ENCODE measurements at regions not wholly inside any gene's neighbourhood (a gene's known extent, or its start where the extent isn't known, plus 50 kb on each side); places are given as distances from the start of the nearest gene placed in this dataset.
"Not testable (repeated sequence)": the region's sequence is repeated elsewhere in the genome, so short reads cannot be mapped to it uniquely, and the experiment has no call there.

GRCh38 chr2:36163520-36164254 lies 191.9 kb upstream of the CRIM1 start:
- no peak for DNase-seq

GRCh38 chr2:36157093-36157492 lies 198.5 kb upstream of the CRIM1 start:
- not testable (repeated sequence) for DNase-seq

- no peak for DNase-seq
These were observed 207.7 kb upstream of the CRIM1 start for GRCh38 chr2:36147670-36148390.

- DNase-seq, result no peak
These were observed 208.8 kb upstream of the CRIM1 start for GRCh38 chr2:36146765-36147164.

- DNase-seq, result no peak
These were observed 215.2 kb upstream of the CRIM1 start for GRCh38 chr2:36140391-36140790.

GRCh38 chr2:36137612-36138011 lies 218.0 kb upstream of the CRIM1 start:
- no peak for DNase-seq

- no peak for DNase-seq
These were observed 221.3 kb upstream of the CRIM1 start for GRCh38 chr2:36134281-36134680.

GRCh38 chr2:36128359-36128758 lies 227.2 kb upstream of the CRIM1 start:
- no peak for DNase-seq

- DNase-seq, result no peak
These were observed 229.9 kb upstream of the CRIM1 start for GRCh38 chr2:36125702-36126101.

- no peak for DNase-seq
These were observed 231.6 kb upstream of the CRIM1 start for GRCh38 chr2:36123995-36124394.

GRCh38 chr2:36097022-36097421 lies 258.6 kb upstream of the CRIM1 start:
- DNase-seq, result no peak

GRCh38 chr2:36091844-36092741 lies 263.5 kb upstream of the CRIM1 start:
- not testable (repeated sequence) for DNase-seq

- no peak for DNase-seq
These were observed 266.8 kb upstream of the CRIM1 start for GRCh38 chr2:36088716-36089328.

GRCh38 chr2:36087344-36087743 lies 268.2 kb upstream of the CRIM1 start:
- DNase-seq, result no peak

- no peak for DNase-seq
These were observed 275.8 kb upstream of the CRIM1 start for GRCh38 chr2:36079793-36080192.

- no peak for DNase-seq
These were observed 281.6 kb upstream of the CRIM1 start for GRCh38 chr2:36074008-36074407.

- no peak for DNase-seq
These were observed 283.9 kb upstream of the CRIM1 start for GRCh38 chr2:36071698-36072097.

GRCh38 chr2:36069074-36069473 lies 286.5 kb upstream of the CRIM1 start:
- DNase-seq, result no peak

GRCh38 chr2:36068086-36068485 lies 287.5 kb upstream of the CRIM1 start:
- no peak for DNase-seq

GRCh38 chr2:36060133-36060532 lies 295.4 kb upstream of the CRIM1 start:
- DNase-seq, result no peak

GRCh38 chr2:36059691-36060090 lies 295.9 kb upstream of the CRIM1 start:
- no peak for DNase-seq

- DNase-seq, result no peak
These were observed 296.6 kb upstream of the CRIM1 start for GRCh38 chr2:36058953-36059352.

GRCh38 chr2:36058076-36058475 lies 297.5 kb upstream of the CRIM1 start:
- DNase-seq, result no peak
